Karpas-422 (cell line): ENCODE measurements at regions not wholly inside any gene's neighbourhood (a gene's known extent, or its start where the extent isn't known, plus 50 kb on each side); places are given as distances from the start of the nearest gene placed in this dataset.
A peak's percentile ranks its signal among the peaks of the same experiment; 100 is the strongest.
"Not testable (repeated sequence)": the region's sequence is repeated elsewhere in the genome, so short reads cannot be mapped to it uniquely, and the experiment has no call there.

Experiments
- DNase-seq: peaks from one replicate; pipeline ENCODE4 v3.0.0-alpha.2; 2015
- H2AFZ ChIP-seq: fragments of 200-600 bp; sonication (generic); 2 replicates; pipeline ENCODE4 v1.6.1; 2014; ENCODE audit warnings: antibody characterized with exemption, low read length, mixed read lengths
- H3K27ac ChIP-seq: fragments of 200-600 bp; sonication (generic); 2 replicates; pipeline ENCODE4 v1.5.1; 2014; ENCODE audit warnings: mild to moderate bottlenecking, low read length, moderate library complexity
- H3K27me3 ChIP-seq: fragments of 200-600 bp; sonication (generic); 2 replicates; pipeline ENCODE4 v1.6.1; 2014; ENCODE audit warnings: low read length, mixed read lengths
- H3K36me3 ChIP-seq: fragments of 200-600 bp; sonication (generic); 2 replicates; pipeline ENCODE4 v1.6.1; 2014; ENCODE audit warnings: low read length, mixed read lengths; ENCODE audit not compliant: insufficient read depth
- H3K4me1 ChIP-seq: fragments of 200-600 bp; sonication (generic); 2 replicates; pipeline ENCODE4 v1.6.1; 2014; ENCODE audit warnings: mild to moderate bottlenecking, low read length, mixed read lengths
- H3K4me2 ChIP-seq: fragments of 200-600 bp; sonication (generic); 2 replicates; pipeline ENCODE4 v1.6.1; 2014; ENCODE audit warnings: low read length, low read depth, mild to moderate bottlenecking; ENCODE audit not compliant: poor library complexity, severe bottlenecking
- H3K4me3 ChIP-seq: fragments of 200-600 bp; sonication (generic); 2 replicates; pipeline ENCODE4 v1.5.1; 2014; ENCODE audit warnings: mild to moderate bottlenecking, antibody characterized with exemption, low read length, mixed read lengths
- H3K79me2 ChIP-seq: fragments of 200-600 bp; sonication (generic); 2 replicates; pipeline ENCODE4 v1.6.1; 2014; ENCODE audit warnings: mild to moderate bottlenecking, low read length, mixed read lengths
- H3K9ac ChIP-seq: fragments of 200-600 bp; sonication (generic); 2 replicates; pipeline ENCODE4 v1.6.0; 2014; ENCODE audit warnings: low read length
- H3K9me2 ChIP-seq: fragments of 200-600 bp; sonication (generic), shearing (Covaris generic); replicated peaks from 2 replicates; pipeline ENCODE4 v1.6.0; 2014; ENCODE audit warnings: mild to moderate bottlenecking, low read length, moderate library complexity; ENCODE audit not compliant: insufficient read depth
- H3K9me3 ChIP-seq: fragments of 300-700, 200-600 bp; sonication (generic); 2 replicates; pipeline ENCODE4 v1.6.1; 2014; ENCODE audit warnings: low read length, mixed read lengths
- H4K20me1 ChIP-seq: fragments of 200-600 bp; sonication (generic); 2 replicates; pipeline ENCODE4 v1.6.1; 2014; ENCODE audit warnings: mild to moderate bottlenecking, antibody characterized with exemption, low read length, low read depth; ENCODE audit not compliant: insufficient read depth

- Histone ChIP-seq H3K27ac (no peak overlapping the region), H3K9me2 (no peaks in the 10 kb centered on the region), H3K9ac (no peak overlapping the region), H3K36me3 (peaks cover 4% of the 10 kb centered on the region; the same call in 1 of the 2 replicates), H4K20me1 (0 out of 2 replicates have a peak, but pooled peaks cover 3% of the 10 kb centered on the region), H3K4me3 (no peak overlapping the region), H3K4me2 (no peak overlapping the region), H3K9me3 (no peaks in the 10 kb centered on the region), H3K79me2 (no peaks in the 10 kb centered on the region), H3K27me3 (no peaks in the 10 kb centered on the region), H2AFZ (no peak overlapping the region), H3K4me1 (no peaks in the 10 kb centered on the region)
- no peak for DNase-seq
These were observed 88.8 kb upstream of the DMRT1 start for GRCh38 chr9:752681-753200.

- H3K4me1 ChIP-seq, DNase-seq, H3K27me3 ChIP-seq, H3K9ac ChIP-seq, H2AFZ ChIP-seq, H3K79me2 ChIP-seq, H3K36me3 ChIP-seq, H3K9me3 ChIP-seq, H3K27ac ChIP-seq, H4K20me1 ChIP-seq, H3K4me2 ChIP-seq, H3K4me3 ChIP-seq, H3K9me2 ChIP-seq: not testable (repeated sequence)
These were observed 87.8 kb upstream of the DMRT1 start for GRCh38 chr9:753734-754133.

GRCh38 chr9:754150-754931 is 87.2 kb upstream of the DMRT1 start:
- Histone ChIP-seq H3K4me1 (no peaks in the 10 kb centered on the region), H3K27ac (no peak overlapping the region), H3K4me2 (no peak overlapping the region), H4K20me1 (0 out of 2 replicates have a peak, but pooled peaks cover 3% of the 10 kb centered on the region), H3K9me2 (no peaks in the 10 kb centered on the region), H3K27me3 (no peaks in the 10 kb centered on the region), H3K79me2 (no peaks in the 10 kb centered on the region), H3K36me3 (peaks cover 4% of the 10 kb centered on the region; the same call in 1 of the 2 replicates), H2AFZ (no peak overlapping the region), H3K4me3 (no peak overlapping the region), H3K9ac (no peak overlapping the region), H3K9me3 (no peaks in the 10 kb centered on the region)
- DNase-seq = no peak

- no peaks in the 10 kb centered on the region for H3K9me2 ChIP-seq
- H3K27me3 ChIP-seq = no peaks in the 10 kb centered on the region
- no peaks in the 10 kb centered on the region for H3K79me2 ChIP-seq
- H3K27ac ChIP-seq = no peak overlapping the region
- no peak for DNase-seq
- H2AFZ ChIP-seq = no peak overlapping the region
- 0 out of 2 replicates have a peak, but pooled peaks cover 3% of the 10 kb centered on the region for H4K20me1 ChIP-seq
- no peaks in the 10 kb centered on the region for H3K9me3 ChIP-seq
- no peak overlapping the region for H3K4me2 ChIP-seq
- no peak overlapping the region for H3K4me3 ChIP-seq
- no peak overlapping the region for H3K9ac ChIP-seq
- no peaks in the 10 kb centered on the region for H3K4me1 ChIP-seq
- H3K36me3 ChIP-seq = peaks cover 4% of the 10 kb centered on the region; the same call in 1 of the 2 replicates
These were observed 85.8 kb upstream of the DMRT1 start for GRCh38 chr9:755454-756381.

GRCh38 chr9:757246-757881 is 84.1 kb upstream of the DMRT1 start:
- Histone ChIP-seq H3K9ac (no peak overlapping the region), H3K9me3 (no peaks in the 10 kb centered on the region)
- DNase-seq = peak; percentile 67

GRCh38 chr9:758146-758545 is 83.4 kb upstream of the DMRT1 start:
- H3K27me3 ChIP-seq = no peaks in the 10 kb centered on the region
- no peak overlapping the region for H2AFZ ChIP-seq
- H3K4me3 ChIP-seq = no peak overlapping the region
- H3K4me2 ChIP-seq = no peak overlapping the region
- peaks cover under 1% of the 10 kb centered on the region; the same call in 1 of the 2 replicates for H3K36me3 ChIP-seq
- H3K9me3 ChIP-seq = no peaks in the 10 kb centered on the region
- no peaks in the 10 kb centered on the region for H3K4me1 ChIP-seq
- 0 out of 2 replicates have a peak, but pooled peaks cover 3% of the 10 kb centered on the region for H4K20me1 ChIP-seq
- no peaks in the 10 kb centered on the region for H3K79me2 ChIP-seq
- H3K9me2 ChIP-seq = no peaks in the 10 kb centered on the region
- DNase-seq = no peak
- no peak overlapping the region for H3K27ac ChIP-seq
- no peak overlapping the region for H3K9ac ChIP-seq

More at GRCh38 chr9:757246-757881, 84.1 kb upstream of the DMRT1 start:
- Histone ChIP-seq H3K4me2 (no peak overlapping the region), H3K9me2 (no peaks in the 10 kb centered on the region), H3K4me1 (no peaks in the 10 kb centered on the region), H3K79me2 (no peaks in the 10 kb centered on the region), H3K4me3 (no peak overlapping the region), H3K27me3 (no peaks in the 10 kb centered on the region), H4K20me1 (0 out of 2 replicates have a peak, but pooled peaks cover 3% of the 10 kb centered on the region), H3K27ac (no peak overlapping the region), H3K36me3 (peaks cover 4% of the 10 kb centered on the region; the same call in 1 of the 2 replicates), H2AFZ (no peak overlapping the region)

GRCh38 chr9:759541-759940 is 82.0 kb upstream of the DMRT1 start:
- Histone ChIP-seq H3K27ac (no peak overlapping the region), H3K27me3 (no peaks in the 10 kb centered on the region), H3K36me3 (no peaks in the 10 kb centered on the region), H3K4me2 (no peak overlapping the region), H4K20me1 (0 out of 2 replicates have a peak, but pooled peaks cover 2% of the 10 kb centered on the region), H3K9me2 (no peaks in the 10 kb centered on the region), H2AFZ (no peak overlapping the region), H3K9me3 (no peaks in the 10 kb centered on the region), H3K79me2 (no peaks in the 10 kb centered on the region), H3K4me3 (no peak overlapping the region), H3K9ac (no peak overlapping the region), H3K4me1 (no peaks in the 10 kb centered on the region)
- DNase-seq = no peak
